CD4-positive, alpha-beta T cell treated with Interleukin-17A for 1 hour (primary cell): ENCODE measurements at regions not wholly inside any gene's neighbourhood (a gene's known extent, or its start where the extent isn't known, plus 50 kb on each side); places are given as distances from the start of the nearest gene placed in this dataset.
"Not testable (repeated sequence)": the region's sequence is repeated elsewhere in the genome, so short reads cannot be mapped to it uniquely, and the experiment has no call there.

ENCODE experiments used
- DNase-seq: peaks from one replicate; pipeline ENCODE4 v3.0.0-alpha.2; 2020

DNA sequence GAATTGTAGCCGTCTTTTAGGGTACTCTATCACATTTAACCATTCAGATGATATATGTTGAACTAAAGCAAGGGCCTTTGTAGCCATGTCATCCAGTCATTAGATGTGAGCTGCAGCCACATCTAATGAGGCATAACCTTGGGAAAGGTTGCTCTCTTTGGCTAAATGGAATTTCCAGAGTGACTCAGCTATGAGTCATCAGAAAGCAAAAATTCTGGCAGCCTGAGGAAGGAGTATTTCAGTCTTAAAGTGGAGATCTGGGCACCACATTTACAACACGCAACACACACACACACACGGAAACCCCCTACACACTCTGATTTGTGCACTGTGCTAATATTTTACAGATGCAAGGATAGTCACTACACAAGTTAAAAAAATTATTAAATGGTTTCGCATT lies 176.9 kb upstream of the ZWINT start:
- DNase-seq: no peak

DNA sequence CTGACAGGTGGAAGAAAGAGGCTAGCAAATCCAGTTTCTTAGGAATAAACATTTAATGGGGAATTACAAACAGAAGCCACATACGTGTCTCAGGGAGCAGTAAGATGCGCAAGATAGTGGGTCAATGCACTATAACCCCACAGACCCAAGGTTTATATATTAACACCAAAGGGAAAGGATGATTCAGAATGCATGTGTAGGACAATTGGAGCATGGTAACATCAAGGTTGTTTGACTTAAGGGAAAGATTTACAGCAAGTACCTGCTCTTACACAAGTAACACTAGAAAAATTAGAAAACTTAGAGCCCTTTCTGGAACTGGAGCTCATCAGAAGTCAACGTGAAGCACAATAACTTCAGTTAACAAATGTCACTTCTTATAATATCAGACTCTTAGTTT lies 161.1 kb upstream of the ZWINT start:
- no peak for DNase-seq

DNA sequence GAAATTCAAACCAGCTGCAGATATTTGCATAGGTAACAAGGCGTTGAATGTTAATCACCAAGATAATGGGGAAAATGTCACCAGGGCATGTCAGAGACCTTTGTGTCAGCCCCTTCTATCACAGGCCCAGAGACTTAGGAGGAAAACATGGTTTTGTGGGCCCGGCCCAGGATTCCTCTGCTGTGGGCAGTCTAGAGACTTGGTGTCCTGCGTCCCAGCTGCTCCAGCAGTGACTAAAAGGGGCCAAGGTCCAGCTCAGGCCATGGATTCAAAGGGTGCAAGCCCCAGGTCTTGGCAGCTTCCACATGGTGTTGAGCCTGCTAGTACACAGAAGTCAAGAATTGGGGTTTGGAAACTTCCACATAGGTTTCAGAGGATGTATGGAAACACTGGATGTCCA lies 147.5 kb upstream of the ZWINT start:
- DNase-seq: no peak

DNA sequence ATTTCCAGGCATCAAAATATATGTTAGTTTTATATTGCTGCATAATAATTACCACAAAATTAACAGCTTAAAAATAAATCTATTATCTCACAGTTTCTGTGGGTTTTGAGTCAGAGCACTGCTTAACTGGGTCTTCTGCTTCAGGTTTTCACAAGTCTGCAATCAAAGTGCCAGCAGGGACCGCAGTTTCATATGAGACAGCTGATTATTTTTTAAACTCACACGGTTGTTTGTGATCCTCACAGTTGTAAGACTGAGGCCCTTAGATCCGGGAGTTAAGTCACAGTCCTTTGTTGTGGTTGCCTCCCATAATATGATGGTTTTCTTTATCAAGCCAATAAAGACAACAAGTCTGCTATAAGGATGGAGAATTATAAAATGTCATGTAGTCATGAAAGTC lies 146.0 kb upstream of the ZWINT start:
- no peak for DNase-seq

DNA sequence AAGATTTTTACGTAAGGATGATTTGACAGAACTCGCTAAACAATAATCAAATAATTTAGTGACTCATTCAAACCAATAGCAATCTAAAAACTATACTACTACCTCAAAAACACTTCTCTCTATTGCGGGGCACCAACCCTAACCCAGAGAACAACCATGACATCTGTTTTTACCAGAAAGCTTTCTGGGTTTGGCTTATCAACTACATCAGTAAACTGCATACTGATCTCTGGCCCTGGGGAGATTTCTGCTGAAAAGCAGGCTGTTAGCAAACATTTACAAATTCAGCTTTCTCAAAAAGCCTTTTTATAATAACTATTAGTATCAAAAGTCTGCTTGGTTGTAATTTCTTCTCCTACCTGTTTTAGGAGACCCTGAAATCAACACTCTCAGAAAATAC lies 144.5 kb upstream of the ZWINT start:
- no peak for DNase-seq

- DNase-seq: no peak
Observed at GRCh38 chr10:56496186-56496486, 135.1 kb upstream of the ZWINT start.

DNA sequence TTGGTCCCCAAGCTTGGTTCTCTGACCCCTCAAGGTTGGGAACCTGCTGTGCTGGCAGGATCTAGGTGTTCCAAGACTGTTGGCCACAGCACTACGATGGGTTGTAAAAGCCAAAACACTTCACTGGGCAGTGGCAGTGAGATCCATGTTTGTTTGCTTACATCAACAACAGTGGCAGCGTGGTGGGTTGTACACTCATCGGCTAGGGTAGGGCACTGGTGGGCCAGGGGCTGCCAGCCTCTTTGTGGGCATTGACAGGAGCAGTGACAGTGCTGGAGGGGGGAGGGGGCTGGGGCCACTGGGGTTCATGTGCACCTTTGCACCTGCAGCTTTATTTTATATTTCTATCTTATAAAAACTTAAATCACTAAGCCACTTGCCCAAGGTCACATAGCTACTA lies 126.7 kb upstream of the ZWINT start:
- DNase-seq: no peak

- DNase-seq: no peak
Observed at GRCh38 chr10:56481521-56482091, 120.5 kb upstream of the ZWINT start.

- no peak for DNase-seq
Observed at GRCh38 chr10:56472978-56473377, 111.9 kb upstream of the ZWINT start.

DNA sequence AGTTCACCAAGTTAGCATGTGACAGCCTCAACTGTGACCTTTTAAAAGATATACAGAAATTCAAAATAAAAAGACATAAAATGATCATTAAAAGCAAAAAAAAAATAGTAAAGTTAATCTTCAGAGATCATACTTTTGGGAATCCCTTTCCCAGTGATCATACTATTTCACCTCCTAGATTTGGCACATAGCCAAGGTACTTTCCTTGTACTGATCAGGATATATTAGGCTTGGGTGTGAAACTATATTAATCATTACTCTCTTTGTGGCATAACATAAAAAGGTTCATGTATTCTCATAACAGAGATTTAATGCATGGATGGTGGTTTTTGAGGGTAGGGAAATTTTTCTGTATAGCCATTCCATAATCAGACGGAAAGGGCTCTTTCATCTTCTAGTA lies 109.6 kb upstream of the ZWINT start:
- no peak for DNase-seq

DNA sequence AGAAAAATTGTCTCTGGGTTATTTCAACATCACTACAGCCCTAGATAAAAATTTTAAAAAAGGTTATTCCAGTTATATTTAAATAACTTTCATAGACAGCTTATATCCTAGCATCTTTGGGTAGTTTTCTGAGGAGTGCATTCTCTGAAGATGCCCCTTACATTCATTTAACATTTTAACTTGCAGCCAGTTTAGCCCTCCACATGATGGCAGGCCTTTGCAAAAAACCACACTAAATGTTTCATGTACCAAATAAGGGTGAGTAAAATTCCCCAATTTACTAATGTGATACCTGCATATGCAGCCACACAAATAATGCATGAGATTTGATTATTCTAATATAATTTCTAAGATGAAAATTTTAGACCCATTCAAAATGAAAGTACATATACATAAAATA lies 108.4 kb upstream of the ZWINT start:
- DNase-seq: no peak

- no peak for DNase-seq
Observed at GRCh38 chr10:56466005-56466404, 104.9 kb upstream of the ZWINT start.

- DNase-seq: no peak
Observed at GRCh38 chr10:56449770-56450169, 88.7 kb upstream of the ZWINT start.

DNA sequence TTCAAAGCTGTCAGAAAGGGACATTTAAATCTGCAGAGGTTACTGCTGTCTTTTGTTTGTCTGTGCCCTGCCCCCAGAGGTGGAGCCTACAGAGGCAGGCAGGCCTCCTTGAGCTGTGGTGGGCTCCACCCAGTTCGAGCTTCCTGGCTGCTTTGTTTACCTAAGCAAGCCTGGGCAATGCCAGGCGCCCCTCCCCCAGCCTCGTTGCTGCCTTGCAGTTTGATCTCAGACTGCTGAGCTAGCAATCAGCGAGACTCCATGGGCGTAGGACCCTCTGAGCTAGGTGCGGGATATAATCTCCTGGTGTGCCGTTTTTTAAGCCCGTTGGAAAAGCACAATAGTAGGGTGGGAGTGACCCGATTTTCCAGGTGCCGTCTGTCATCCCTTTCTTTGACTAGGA lies 86.6 kb upstream of the ZWINT start:
- not testable (repeated sequence) for DNase-seq

GRCh38 chr10:56441337-56441736 lies 80.3 kb upstream of the ZWINT start:
- not testable (repeated sequence) for DNase-seq
